CD4-positive, CD25-positive, alpha-beta regulatory T cell (primary cell): ENCODE measurements at regions not wholly inside any gene's neighbourhood (a gene's known extent, or its start where the extent isn't known, plus 50 kb on each side); places are given as distances from the start of the nearest gene placed in this dataset.

Experiments
- ATAC-seq, 2 donors: fragments of 150-1000 bp; cut with Tn5 transposase; one replicate each; pipeline ENCODE4 v1.10.0; 2021; ENCODE audit warnings: low read depth in 2 of 2, moderate number of reproducible peaks in 2 of 2, moderate library complexity in 1 of 2
- DNase-seq, 3 donors: peaks; one replicate each; pipeline versions ENCODE4 v3.0.0 to v3.0.0-alpha.2; 2012 to 2022; ENCODE audit warnings: mixed read lengths in 1 of 3
- H3K27ac ChIP-seq: one replicate; pipeline ENCODE4 v1.7.0; 2013; ENCODE audit warnings: mild to moderate bottlenecking, low read length; ENCODE audit not compliant: insufficient read depth, poor library complexity, severe bottlenecking
- H3K27me3 ChIP-seq: one replicate; pipeline ENCODE4 v1.7.0; 2013; ENCODE audit warnings: low read length; ENCODE audit not compliant: control insufficient read depth, insufficient read depth
- H3K36me3 ChIP-seq: one replicate; pipeline ENCODE4 v1.7.0; 2013; ENCODE audit warnings: mild to moderate bottlenecking, low read length, moderate library complexity; ENCODE audit not compliant: control insufficient read depth, insufficient read depth
- H3K4me1 ChIP-seq: 2 replicates; pipeline ENCODE4 v1.7.0; 2013; ENCODE audit warnings: mild to moderate bottlenecking, low read length; ENCODE audit not compliant: insufficient read depth, control insufficient read depth, poor library complexity, severe bottlenecking
- H3K4me3 ChIP-seq: one replicate; pipeline ENCODE4 v1.7.0; 2013; ENCODE audit warnings: low read depth, mild to moderate bottlenecking, low read length, moderate library complexity
- H3K9me3 ChIP-seq, 2 experiments: 1 replicate in 1 of 2; 2 replicates in 1 of 2; pipeline ENCODE4 v1.7.0; 2013; ENCODE audit warnings: low read length in 2 of 2, mild to moderate bottlenecking in 1 of 2, moderate library complexity in 1 of 2; ENCODE audit not compliant: control insufficient read depth in 2 of 2
- H3K27ac Mint-ChIP-seq, 3 donors: one replicate each; pipeline ENCODE4 v1.8.0; 2020 to 2022; ENCODE audit warnings: mild to moderate bottlenecking in 3 of 3, mixed read lengths in 3 of 3, moderate library complexity in 2 of 3
- H3K27me3 Mint-ChIP-seq: one replicate; pipeline ENCODE4 v1.8.0; 2022; ENCODE audit warnings: mild to moderate bottlenecking, mixed read lengths
- H3K36me3 Mint-ChIP-seq: one replicate; pipeline ENCODE4 v1.8.0; 2020; ENCODE audit warnings: mixed read lengths
- H3K4me1 Mint-ChIP-seq, 4 donors: one replicate each; pipeline ENCODE4 v1.8.0; 2020 to 2022; ENCODE audit warnings: mixed read lengths in 4 of 4, mild to moderate bottlenecking in 1 of 4
- H3K4me3 Mint-ChIP-seq, 4 donors: one replicate each; pipeline ENCODE4 v1.8.0; 2020 to 2022; ENCODE audit warnings: mild to moderate bottlenecking in 4 of 4, mixed read lengths in 4 of 4, moderate library complexity in 3 of 4
- H3K9me3 Mint-ChIP-seq, 7 donors: one replicate each; pipeline ENCODE4 v1.8.0; 2020 to 2022; ENCODE audit warnings: mixed read lengths in 7 of 7, mild to moderate bottlenecking in 3 of 7, moderate library complexity in 2 of 7

DNA sequence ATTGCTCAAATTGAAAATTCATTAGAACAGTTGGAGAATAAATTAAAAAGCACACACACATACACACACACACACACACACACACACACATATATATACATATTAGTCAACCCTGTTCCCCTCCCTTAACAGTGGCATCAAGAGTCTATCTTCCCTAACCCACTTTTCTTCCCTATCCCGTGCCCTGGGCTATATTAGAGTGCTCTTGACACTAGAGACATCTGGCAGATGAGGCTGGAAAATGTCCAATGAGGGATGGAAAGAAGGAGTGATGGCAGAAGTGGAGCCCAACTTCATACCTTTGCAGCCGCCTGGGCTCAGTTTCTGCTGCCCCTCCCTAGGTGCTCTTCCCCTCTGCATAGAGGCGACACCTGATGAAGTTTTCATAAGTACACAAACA, 172.4 kb upstream of the NUDT4 start:
- H3K36me3 Mint-ChIP-seq = no peaks in the 10 kb centered on the region
- DNase-seq (no peak), ATAC-seq (no peak)
- peaks cover 4% of the 10 kb centered on the region for H3K27me3 Mint-ChIP-seq
- no peak overlapping the region for H3K4me3 Mint-ChIP-seq
- H3K9me3 Mint-ChIP-seq = peaks cover 0 to 2% (median 0%) of the 10 kb centered on the region in 7 donors
- no peak overlapping the region for H3K27ac Mint-ChIP-seq
- H3K27me3 ChIP-seq = no peaks in the 10 kb centered on the region
- no peaks in the 10 kb centered on the region for H3K4me1 ChIP-seq
- no peaks in the 10 kb centered on the region for H3K9me3 ChIP-seq
- H3K4me1 Mint-ChIP-seq = no peaks in the 10 kb centered on the region
- no peak overlapping the region for H3K27ac ChIP-seq
- H3K36me3 ChIP-seq = no peaks in the 10 kb centered on the region
- no peak overlapping the region for H3K4me3 ChIP-seq

DNA sequence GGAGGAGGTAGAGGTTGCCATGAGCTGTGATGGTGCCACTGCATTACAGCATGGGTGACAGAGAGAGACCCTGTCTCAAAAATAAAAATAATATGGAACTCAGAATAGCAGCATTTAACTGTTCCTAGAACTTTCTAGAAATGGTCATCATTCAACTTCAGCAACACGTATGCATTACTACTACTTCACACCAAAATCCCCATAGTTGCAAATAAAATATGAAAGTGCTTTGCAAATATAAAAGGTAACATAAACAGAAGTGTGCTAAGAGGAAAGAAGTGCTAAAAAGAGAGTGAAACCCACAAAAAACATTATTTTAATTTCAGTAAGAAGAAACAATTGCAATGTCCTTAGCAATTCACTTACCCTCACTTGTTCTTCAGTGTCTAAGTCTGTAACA, 169.7 kb upstream of the NUDT4 start:
- no peaks in the 10 kb centered on the region for H3K9me3 Mint-ChIP-seq
- Histone ChIP-seq H3K4me1 (no peaks in the 10 kb centered on the region), H3K36me3 (no peaks in the 10 kb centered on the region), H3K27me3 (no peaks in the 10 kb centered on the region), H3K9me3 (no peaks in the 10 kb centered on the region), H3K27ac (no peak overlapping the region), H3K4me3 (no peak overlapping the region)
- DNase-seq = no peak
- H3K4me1 Mint-ChIP-seq = no peaks in the 10 kb centered on the region
- no peak overlapping the region for H3K4me3 Mint-ChIP-seq
- no peak overlapping the region for H3K27ac Mint-ChIP-seq
- peaks cover 4% of the 10 kb centered on the region for H3K27me3 Mint-ChIP-seq
- H3K36me3 Mint-ChIP-seq = no peaks in the 10 kb centered on the region
- no peak for ATAC-seq

DNA sequence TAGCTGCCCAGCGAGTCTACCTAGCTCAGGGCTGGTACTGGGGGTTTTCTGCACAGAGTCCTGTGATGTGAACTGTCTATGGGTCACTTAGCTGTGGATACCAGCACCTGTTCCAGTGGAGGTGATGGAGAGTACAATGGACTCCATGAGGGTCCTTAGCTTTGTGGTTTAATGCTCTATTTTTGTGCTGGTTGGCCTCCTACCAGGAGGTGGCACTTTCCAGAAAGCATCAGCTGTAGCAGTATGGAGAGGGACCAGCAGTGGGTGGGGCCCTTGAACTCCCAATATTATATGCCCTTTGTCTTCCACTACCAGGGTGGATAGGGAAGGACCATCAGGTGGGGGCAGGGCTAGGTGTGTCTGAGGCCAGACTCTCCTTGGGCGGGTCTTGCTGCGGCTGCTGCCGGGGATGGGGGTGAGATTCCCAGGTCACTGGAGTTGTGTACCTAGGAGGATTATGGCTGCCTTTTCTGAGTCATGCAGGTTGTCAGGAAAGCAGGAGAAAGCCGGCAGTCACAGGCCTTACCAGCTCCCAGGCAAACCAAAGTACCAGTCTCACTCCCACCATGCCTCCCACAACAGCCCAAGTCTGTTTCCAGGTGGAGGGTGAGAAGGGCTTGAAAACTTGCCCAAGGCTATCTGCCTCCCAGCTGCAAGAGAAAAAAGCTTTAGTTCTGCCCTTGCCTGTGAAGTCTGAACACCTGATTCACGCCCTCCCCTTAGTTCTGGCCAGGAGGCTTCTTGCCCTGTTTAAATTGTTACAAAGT, 163.0 kb upstream of the NUDT4 start:
- H3K4me1 ChIP-seq = no peaks in the 10 kb centered on the region
- no peak overlapping the region for H3K27ac Mint-ChIP-seq
- peaks cover 0 to 5% (median 0%) of the 10 kb centered on the region in 7 donors for H3K9me3 Mint-ChIP-seq
- H3K4me3 Mint-ChIP-seq = peak overlapping the region in 1 of 4 donors; percentile 66
- no peak overlapping the region for H3K4me3 ChIP-seq
- H3K4me1 Mint-ChIP-seq = no peaks in the 10 kb centered on the region
- H3K9me3 ChIP-seq = no peaks in the 10 kb centered on the region
- H3K36me3 ChIP-seq = no peaks in the 10 kb centered on the region
- ATAC-seq = no peak
- no peaks in the 10 kb centered on the region for H3K27me3 Mint-ChIP-seq
- H3K27me3 ChIP-seq = no peaks in the 10 kb centered on the region
- no peak overlapping the region for H3K27ac ChIP-seq
- H3K36me3 Mint-ChIP-seq = no peaks in the 10 kb centered on the region
- DNase-seq = no peak

DNA sequence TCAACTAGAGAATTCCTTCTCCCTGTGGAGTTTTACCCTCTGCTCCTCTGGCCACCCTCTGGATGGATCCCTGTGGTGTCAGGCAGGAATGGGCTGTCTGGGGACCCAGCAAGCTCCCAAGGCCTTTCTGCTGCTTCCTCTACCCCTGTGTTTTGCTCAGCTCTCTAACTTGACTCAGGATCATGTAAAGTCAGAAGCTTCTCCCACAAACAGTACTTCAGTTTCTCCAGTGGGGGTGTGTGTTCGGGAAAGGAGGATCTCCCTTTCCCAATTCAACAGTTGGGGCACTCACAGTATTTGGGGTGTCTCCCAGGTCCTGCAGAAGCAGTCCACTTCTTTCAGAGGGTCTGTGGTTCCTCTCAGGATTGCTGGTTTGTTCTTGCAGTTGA, 162.4 kb upstream of the NUDT4 start:
- DNase-seq (no peak), ATAC-seq (no peak)
- peaks cover 0 to 5% (median 0%) of the 10 kb centered on the region in 7 donors for H3K9me3 Mint-ChIP-seq
- no peaks in the 10 kb centered on the region for H3K4me1 ChIP-seq
- no peak overlapping the region for H3K4me3 Mint-ChIP-seq
- no peaks in the 10 kb centered on the region for H3K27me3 Mint-ChIP-seq
- no peak overlapping the region for H3K27ac ChIP-seq
- no peaks in the 10 kb centered on the region for H3K4me1 Mint-ChIP-seq
- H3K4me3 ChIP-seq = no peak overlapping the region
- no peaks in the 10 kb centered on the region for H3K36me3 Mint-ChIP-seq
- H3K27ac Mint-ChIP-seq = no peak overlapping the region
- no peaks in the 10 kb centered on the region for H3K27me3 ChIP-seq
- no peaks in the 10 kb centered on the region for H3K36me3 ChIP-seq
- H3K9me3 ChIP-seq = no peaks in the 10 kb centered on the region

DNA sequence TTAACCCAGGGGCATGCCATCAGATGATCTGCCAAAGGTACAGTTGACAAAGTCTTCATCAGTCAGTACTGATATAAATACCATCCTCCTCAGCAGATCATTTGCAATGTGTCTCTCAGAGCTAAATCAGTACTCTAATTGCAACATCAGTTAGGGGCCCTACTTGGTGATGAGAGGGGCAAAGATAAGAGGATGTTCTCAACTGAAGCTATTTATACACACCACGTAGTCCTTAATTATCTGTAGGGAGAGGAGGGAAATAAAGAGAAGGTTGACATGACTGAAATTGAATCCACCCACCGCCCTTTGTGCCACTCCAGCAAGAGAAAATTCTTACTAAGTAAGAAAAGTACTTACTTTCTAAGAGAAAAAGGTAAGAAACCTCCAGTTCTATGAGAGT, 157.8 kb upstream of the NUDT4 start:
- Mint-ChIP-seq H3K4me1 (no peaks in the 10 kb centered on the region), H3K27ac (no peak overlapping the region), H3K36me3 (no peaks in the 10 kb centered on the region), H3K4me3 (no peak overlapping the region), H3K9me3 (peaks cover 0 to 10% (median 1%) of the 10 kb centered on the region in 7 donors), H3K27me3 (no peaks in the 10 kb centered on the region)
- H3K4me3 ChIP-seq = no peak overlapping the region
- no peak for ATAC-seq
- no peak overlapping the region for H3K27ac ChIP-seq
- H3K27me3 ChIP-seq = no peaks in the 10 kb centered on the region
- no peaks in the 10 kb centered on the region for H3K9me3 ChIP-seq
- no peaks in the 10 kb centered on the region for H3K4me1 ChIP-seq
- no peaks in the 10 kb centered on the region for H3K36me3 ChIP-seq
- DNase-seq = no peak

DNA sequence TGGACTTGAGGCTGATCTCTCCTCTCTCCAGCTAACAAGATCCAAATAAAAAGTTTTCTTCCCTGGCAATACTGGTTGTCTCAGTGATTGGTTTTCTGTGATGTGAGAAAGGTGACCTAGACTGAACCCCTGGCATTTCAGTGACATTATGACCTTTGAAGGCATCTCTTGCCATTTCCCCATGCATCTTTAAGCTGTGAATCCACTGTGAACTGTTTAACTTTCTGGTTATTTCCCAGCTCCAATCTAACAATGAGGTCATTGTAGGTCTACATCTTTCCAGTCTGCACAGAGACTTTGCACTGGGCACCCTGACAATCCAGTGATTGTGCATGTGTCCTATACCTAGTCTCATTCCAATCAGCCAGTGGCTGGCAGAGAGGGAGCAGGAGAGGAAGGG, 155.9 kb upstream of the NUDT4 start:
- H3K27me3 ChIP-seq = no peaks in the 10 kb centered on the region
- no peak for ATAC-seq
- H3K36me3 ChIP-seq = no peaks in the 10 kb centered on the region
- no peaks in the 10 kb centered on the region for H3K4me1 ChIP-seq
- no peak overlapping the region for H3K4me3 ChIP-seq
- Mint-ChIP-seq H3K27ac (no peak overlapping the region), H3K4me3 (no peak overlapping the region), H3K9me3 (peaks cover 0 to 10% (median 1%) of the 10 kb centered on the region in 7 donors), H3K27me3 (peaks cover 5% of the 10 kb centered on the region), H3K4me1 (no peaks in the 10 kb centered on the region), H3K36me3 (no peaks in the 10 kb centered on the region)
- no peak overlapping the region for H3K27ac ChIP-seq
- H3K9me3 ChIP-seq = no peaks in the 10 kb centered on the region
- DNase-seq = no peak

DNA sequence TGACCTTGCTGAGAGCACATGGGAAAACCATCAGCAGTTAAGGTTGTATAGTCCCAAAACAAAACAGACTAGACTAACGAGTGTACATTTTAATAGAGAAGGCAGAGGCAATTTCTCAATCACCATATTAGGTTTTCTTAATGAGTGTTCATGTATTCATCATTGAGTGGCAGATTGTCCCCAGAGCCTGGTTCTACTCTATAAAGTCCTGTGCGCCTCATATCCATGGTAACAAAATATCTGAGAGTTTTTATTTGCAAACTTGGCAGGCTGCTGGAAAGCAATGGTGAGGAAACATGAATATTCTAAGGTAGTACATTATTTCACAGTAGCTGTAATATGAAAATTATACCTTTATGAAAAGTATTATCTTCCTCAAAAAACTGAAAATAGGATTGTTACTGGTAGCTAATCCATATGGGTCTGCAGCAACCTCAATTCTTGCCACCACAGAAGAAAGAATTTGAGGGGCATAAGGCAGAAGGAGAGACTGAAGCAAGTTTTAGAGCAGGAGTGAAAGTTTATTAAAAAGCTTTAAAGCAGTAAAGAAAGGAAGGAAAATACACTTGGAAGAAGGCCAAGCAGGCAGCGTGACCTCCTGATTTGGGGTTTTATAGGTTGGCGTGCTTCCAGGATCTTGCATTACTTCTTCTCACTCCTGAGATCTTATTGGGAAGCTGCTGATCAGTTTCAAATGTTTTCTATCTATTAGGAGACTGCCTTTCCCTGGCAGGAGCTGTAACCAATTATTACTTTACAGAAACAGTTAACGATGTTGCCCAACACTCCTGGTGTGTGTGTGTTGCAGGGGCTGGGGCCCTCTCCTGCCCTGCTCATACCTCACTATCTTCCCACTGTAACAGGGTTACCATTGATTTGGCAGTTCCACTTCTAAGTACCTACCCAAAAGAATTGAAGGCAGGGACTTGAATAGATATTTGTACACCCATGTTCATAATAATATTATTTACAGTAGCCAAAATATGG, 154.0 kb upstream of the NUDT4 start:
- Mint-ChIP-seq H3K27me3 (peaks cover 14% of the 10 kb centered on the region), H3K4me1 (no peaks in the 10 kb centered on the region), H3K27ac (no peak overlapping the region), H3K9me3 (peaks cover 0 to 10% (median 1%) of the 10 kb centered on the region in 7 donors), H3K36me3 (no peaks in the 10 kb centered on the region), H3K4me3 (no peak overlapping the region)
- no peak for ATAC-seq
- Histone ChIP-seq H3K36me3 (no peaks in the 10 kb centered on the region), H3K9me3 (no peaks in the 10 kb centered on the region), H3K4me3 (no peak overlapping the region), H3K27me3 (no peaks in the 10 kb centered on the region), H3K27ac (no peak overlapping the region), H3K4me1 (no peaks in the 10 kb centered on the region)
- DNase-seq = no peak
